ENCODE measurements at regions not wholly inside any gene's neighbourhood (a gene's known extent, or its start where the extent isn't known, plus 50 kb on each side); places are given as distances from the start of the nearest gene placed in this dataset.

- ChIA-PET POLR2A (no interaction called here), CTCF (interaction anchor here (0.6 to 1.2 kb wide), 2 partner anchors 9 to 209 kb away, joined by 4 to 5 read pairs; no protein-coding TSS in a partner anchor)
- no peak overlapping the region for H3K27ac ChIP-seq (ENCODE audit: extremely low read depth, low read depth, low read length)
- no peaks in the 10 kb centered on the region for H3K9me3 ChIP-seq (ENCODE audit: control insufficient read depth, insufficient read depth, low read depth, low read length)
- no peak for TF ChIP-seq ATF2 (tag by site-specific recombination; IDR thresholded peaks at IDR 0.05; ENCODE audit: low read depth)
- no peak for TF ChIP-seq ZNF423 (tag by site-specific recombination; IDR thresholded peaks at IDR 0.05)
- no peak for TF ChIP-seq ZNF366 (tag by site-specific recombination; conservative IDR thresholded peaks at IDR 0.05)
- TF ChIP-seq ZNF518A (tag by site-specific recombination; conservative IDR thresholded peaks at IDR 0.05; ENCODE audit: low read depth): no peak
- no peak for TF ChIP-seq ZNF211 (tag by site-specific recombination; IDR thresholded peaks at IDR 0.05; ENCODE audit: low read depth)
- TF ChIP-seq ZIC2 (tag by site-specific recombination; IDR thresholded peaks at IDR 0.05): peak; percentile 43; the same call in 1 of the 2 replicates
- no peak for TF ChIP-seq ZNF433 (tag by site-specific recombination; IDR thresholded peaks at IDR 0.05; ENCODE audit: low read depth)
- H3K4me1 ChIP-seq (ENCODE audit: control insufficient read depth, insufficient read depth, low read length): peaks cover 6% of the 10 kb centered on the region
- no peak overlapping the region for H3K4me3 ChIP-seq (ENCODE audit: low read depth, low read length)
- H3K36me3 ChIP-seq (ENCODE audit: control insufficient read depth in 2 of 2, insufficient read depth in 1 of 2, low read length in 2 of 2): no peaks in the 10 kb centered on the region
These were observed 74.2 kb upstream of the ZNF536 start for GRCh38 chr19:30297969-30298368.

GRCh38 chr19:30303131-30303654, 69.0 kb upstream of the ZNF536 start:
- H3K27ac ChIP-seq (ENCODE audit: extremely low read depth, low read depth, low read length): no peak overlapping the region
- ChIA-PET POLR2A (no interaction called here), CTCF (interaction anchor here (0.6 kb wide), 1 partner anchor 1464 kb away, joined by 4 read pairs; no protein-coding TSS in a partner anchor)
- H3K4me3 ChIP-seq (ENCODE audit: low read depth, low read length): no peak overlapping the region
- TF ChIP-seq ZBTB17 (tag by site-specific recombination; IDR thresholded peaks at IDR 0.05) (peak; percentile 61), ZNF19 (tag by site-specific recombination; IDR thresholded peaks at IDR 0.05; ENCODE audit: low read depth) (no peak), ZNF121 (tag by site-specific recombination; IDR thresholded peaks at IDR 0.05) (0 out of 2 replicates have a peak, but pooled peaks have one; percentile 54), ZNF16 (tag by site-specific recombination; IDR thresholded peaks at IDR 0.05; ENCODE audit: low read depth) (no peak), ZFHX2 (tag by site-specific recombination; conservative IDR thresholded peaks at IDR 0.05) (no peak), GLIS1 (tag by site-specific recombination; IDR thresholded peaks at IDR 0.05) (peak; percentile 55)
- H3K9me3 ChIP-seq (ENCODE audit: control insufficient read depth, insufficient read depth, low read depth, low read length): peaks cover 2% of the 10 kb centered on the region
- no peaks in the 10 kb centered on the region for H3K36me3 ChIP-seq (ENCODE audit: control insufficient read depth in 2 of 2, insufficient read depth in 1 of 2, low read length in 2 of 2)
- peaks cover 7% of the 10 kb centered on the region; the same call in 1 of the 2 replicates for H3K4me1 ChIP-seq (ENCODE audit: control insufficient read depth, insufficient read depth, low read length)

GRCh38 chr19:30304540-30304939, 67.6 kb upstream of the ZNF536 start:
- Histone ChIP-seq H3K4me1 (ENCODE audit: control insufficient read depth, insufficient read depth, low read length) (peaks cover 7% of the 10 kb centered on the region; the same call in 1 of the 2 replicates), H3K9me3 (ENCODE audit: control insufficient read depth, insufficient read depth, low read depth, low read length) (peaks cover 4% of the 10 kb centered on the region), H3K36me3 (ENCODE audit: control insufficient read depth in 2 of 2, insufficient read depth in 1 of 2, low read length in 2 of 2) (no peaks in the 10 kb centered on the region), H3K27ac (ENCODE audit: extremely low read depth, low read depth, low read length) (no peak overlapping the region), H3K4me3 (ENCODE audit: low read depth, low read length) (no peak overlapping the region)
- ChIA-PET POLR2A (interaction anchor here (0.5 to 1.2 kb wide), 2 partner anchors 76 to 1174 kb away, joined by 5 to 6 read pairs; no protein-coding TSS in a partner anchor), CTCF (interaction anchor here (0.7 kb wide), 1 partner anchor 198 kb away, joined by 3 read pairs; no protein-coding TSS in a partner anchor)
- no peak for TF ChIP-seq ZNF580 (tag by site-specific recombination; IDR thresholded peaks at IDR 0.05)
- no peak for TF ChIP-seq ZNF391 (tag by site-specific recombination; IDR thresholded peaks at IDR 0.05; ENCODE audit: borderline replicate concordance, low read depth)
- TF ChIP-seq IKZF3 (tag by site-specific recombination; IDR thresholded peaks at IDR 0.05): no peak
- TF ChIP-seq ZNF18 (tag by site-specific recombination; IDR thresholded peaks at IDR 0.05): no peak
- TF ChIP-seq KLF8 (tag by site-specific recombination; IDR thresholded peaks at IDR 0.05): no peak
- TF ChIP-seq GLIS2 (tag by site-specific recombination; IDR thresholded peaks at IDR 0.05): no peak
- TF ChIP-seq ZNF521 (tag by site-specific recombination; IDR thresholded peaks at IDR 0.05): no peak
- TF ChIP-seq ZNF350 (tag by site-specific recombination; IDR thresholded peaks at IDR 0.05): no peak
- no peak for TF ChIP-seq ZNF174 (tag by site-specific recombination; IDR thresholded peaks at IDR 0.05)
- TF ChIP-seq ZBTB17 (tag by site-specific recombination; IDR thresholded peaks at IDR 0.05): no peak
- TF ChIP-seq ZBTB8A (tag by site-specific recombination; IDR thresholded peaks at IDR 0.05): no peak
- no peak for TF ChIP-seq ZNF211 (tag by site-specific recombination; IDR thresholded peaks at IDR 0.05; ENCODE audit: low read depth)
- no peak for TF ChIP-seq ZNF529 (tag by site-specific recombination; IDR thresholded peaks at IDR 0.05; ENCODE audit: insufficient replicate concordance)
